ENCODE measurements at regions not wholly inside any gene's neighbourhood (a gene's known extent, or its start where the extent isn't known, plus 50 kb on each side); places are given as distances from the start of the nearest gene placed in this dataset.

DNA sequence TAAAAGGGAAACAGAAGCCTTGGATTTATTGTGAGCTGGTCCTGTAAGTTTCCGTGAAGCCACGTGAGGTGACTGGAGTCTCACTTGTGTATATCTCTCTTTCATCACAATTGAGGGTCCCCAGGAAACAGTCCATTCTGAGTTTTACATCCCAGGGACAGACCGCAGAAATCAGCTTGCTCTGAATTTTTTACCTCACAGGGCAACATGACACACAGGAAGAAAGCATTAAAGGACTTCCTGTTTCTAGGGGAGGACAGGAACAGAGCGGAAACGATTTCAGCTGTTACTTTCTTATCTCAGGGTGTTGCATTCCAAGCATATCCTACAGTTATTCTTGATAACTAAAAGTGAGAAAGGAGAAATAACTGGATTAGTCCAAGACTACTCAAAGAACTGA, 553.5 kb downstream of the TRAM1L1 start:
- intact Hi-C loops (cut with micrococcal nuclease) (no loop called here), in situ Hi-C loops (cut with MboI; ENCODE audit: low sequenced_read_pairs) (no loop called here), dilution Hi-C loops (cut with HindIII; ENCODE audit: low sequenced_read_pairs, unreplicated experiment) (no loop called here)
- ChIA-PET CTCF (no interaction called here), POLR2A (ENCODE audit: unreplicated experiment) (no interaction called here)
- no peak overlapping the region for H2AK9ac ChIP-seq (replicated peaks; ENCODE audit: low read depth, low read length, poor library complexity)
- no peak overlapping the region for H3K56ac ChIP-seq (ENCODE audit: extremely low read depth, insufficient read depth, low read length)
- no peak overlapping the region for H2BK20ac ChIP-seq (ENCODE audit: low read depth, low read length)
- H2BK5ac ChIP-seq (ENCODE audit: low read depth, low read length, poor library complexity, severe bottlenecking) = no peak overlapping the region
- no peaks in the 10 kb centered on the region for H4K20me1 ChIP-seq (ENCODE audit: insufficient read depth, low read length)
- no peak overlapping the region for H4K8ac ChIP-seq (ENCODE audit: low read depth in 2 of 2, low read length in 2 of 2)
- peaks cover 2% of the 10 kb centered on the region; the same call in 1 of the 2 replicates for H3K9me3 ChIP-seq (ENCODE audit: control insufficient read depth, insufficient read depth, low read length)
- H3K4ac ChIP-seq (ENCODE audit: low read depth, low read length) = no peak overlapping the region
- H3K4me1 ChIP-seq (ENCODE audit: control insufficient read depth, insufficient read depth, low read length) = no peaks in the 10 kb centered on the region
- H3K27me3 ChIP-seq (ENCODE audit: control insufficient read depth, insufficient read depth, low read length) = no peaks in the 10 kb centered on the region
- WGBS, 2 experiments (ENCODE audit: extremely low coverage in 2 of 2, insufficient read length in 1 of 2) = 60% methylated on average over 2 of the region's 5 CpGs; no CpG with 5 or more reads in 1 of the 2 experiments
- no peak overlapping the region for H3K14ac ChIP-seq (replicated peaks; ENCODE audit: low read depth, low read length)
- H2BK15ac ChIP-seq (ENCODE audit: low read depth, low read length) = no peak overlapping the region
- BruUV-seq (replicated peaks) = no TSS peak
- ATAC-seq (ENCODE audit: low read depth) (no peak), DNase-seq (no peak)
- H3K79me1 ChIP-seq (ENCODE audit: low read depth in 1 of 2, low read length in 2 of 2) = no peaks in the 10 kb centered on the region
- no peak overlapping the region for H2BK120ac ChIP-seq (ENCODE audit: low read depth, low read length)
- H2AK5ac ChIP-seq (ENCODE audit: low read depth, low read length) = no peak overlapping the region
- H3K9me1 ChIP-seq (ENCODE audit: insufficient read depth, low read length) = no peaks in the 10 kb centered on the region
- H4K5ac ChIP-seq (ENCODE audit: low read depth, low read length) = no peak overlapping the region
- H3K36me3 ChIP-seq (ENCODE audit: control insufficient read depth, insufficient read depth, low read length) = no peaks in the 10 kb centered on the region
- TF ChIP-seq RFX5 (IDR thresholded peaks at IDR 0.05; ENCODE audit: low read depth, low read length) (no peak), POLR2A (IDR thresholded peaks at IDR 0.05; ENCODE audit: low read depth, low read length) (no peak), SMC3 (IDR thresholded peaks at IDR 0.05; ENCODE audit: low read depth, low read length) (no peak), RAD21 (IDR thresholded peaks at IDR 0.05; ENCODE audit: low read length) (no peak), MXI1 (IDR thresholded peaks at IDR 0.05; ENCODE audit: borderline replicate concordance, low read depth, low read length) (no peak), CEBPB (IDR thresholded peaks at IDR 0.05; ENCODE audit: low read depth, low read length) (no peak), MAZ (IDR thresholded peaks at IDR 0.05; ENCODE audit: borderline replicate concordance, low read depth, low read length) (no peak), FOS (IDR thresholded peaks at IDR 0.05; ENCODE audit: low read depth, low read length) (no peak), BHLHE40 (IDR thresholded peaks at IDR 0.05; ENCODE audit: low read depth, low read length) (no peak), ELK1 (IDR thresholded peaks at IDR 0.05; ENCODE audit: borderline replicate concordance, low read depth, low read length) (no peak), RCOR1 (IDR thresholded peaks at IDR 0.05; ENCODE audit: insufficient replicate concordance, low read length) (no peak), MAFK (IDR thresholded peaks at IDR 0.05; ENCODE audit: low read depth, low read length) (no peak), NFE2L2 (IDR thresholded peaks at IDR 0.05; ENCODE audit: low read depth, low read length) (no peak)
- TF ChIP-seq, protein P1, sequence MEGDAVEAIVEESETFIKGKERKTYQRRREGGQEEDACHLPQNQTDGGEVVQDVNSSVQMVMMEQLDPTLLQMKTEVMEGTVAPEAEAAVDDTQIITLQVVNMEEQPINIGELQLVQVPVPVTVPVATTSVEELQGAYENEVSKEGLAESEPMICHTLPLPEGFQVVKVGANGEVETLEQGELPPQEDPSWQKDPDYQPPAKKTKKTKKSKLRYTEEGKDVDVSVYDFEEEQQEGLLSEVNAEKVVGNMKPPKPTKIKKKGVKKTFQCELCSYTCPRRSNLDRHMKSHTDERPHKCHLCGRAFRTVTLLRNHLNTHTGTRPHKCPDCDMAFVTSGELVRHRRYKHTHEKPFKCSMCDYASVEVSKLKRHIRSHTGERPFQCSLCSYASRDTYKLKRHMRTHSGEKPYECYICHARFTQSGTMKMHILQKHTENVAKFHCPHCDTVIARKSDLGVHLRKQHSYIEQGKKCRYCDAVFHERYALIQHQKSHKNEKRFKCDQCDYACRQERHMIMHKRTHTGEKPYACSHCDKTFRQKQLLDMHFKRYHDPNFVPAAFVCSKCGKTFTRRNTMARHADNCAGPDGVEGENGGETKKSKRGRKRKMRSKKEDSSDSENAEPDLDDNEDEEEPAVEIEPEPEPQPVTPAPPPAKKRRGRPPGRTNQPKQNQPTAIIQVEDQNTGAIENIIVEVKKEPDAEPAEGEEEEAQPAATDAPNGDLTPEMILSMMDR (conservative IDR thresholded peaks at IDR 0.05; ENCODE audit: low read depth, low read length) = no peak
- TF ChIP-seq, protein P2, sequence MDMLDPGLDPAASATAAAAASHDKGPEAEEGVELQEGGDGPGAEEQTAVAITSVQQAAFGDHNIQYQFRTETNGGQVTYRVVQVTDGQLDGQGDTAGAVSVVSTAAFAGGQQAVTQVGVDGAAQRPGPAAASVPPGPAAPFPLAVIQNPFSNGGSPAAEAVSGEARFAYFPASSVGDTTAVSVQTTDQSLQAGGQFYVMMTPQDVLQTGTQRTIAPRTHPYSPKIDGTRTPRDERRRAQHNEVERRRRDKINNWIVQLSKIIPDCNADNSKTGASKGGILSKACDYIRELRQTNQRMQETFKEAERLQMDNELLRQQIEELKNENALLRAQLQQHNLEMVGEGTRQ (IDR thresholded peaks at IDR 0.05; ENCODE audit: low read depth, low read length) = no peak
- H3K9ac ChIP-seq (ENCODE audit: low read depth, low read length) = no peak overlapping the region
- no peak overlapping the region for H3K4me3 ChIP-seq (ENCODE audit: insufficient read depth, low read depth, low read length)
- H4K91ac ChIP-seq (ENCODE audit: insufficient read depth, low read depth, low read length) = no peak overlapping the region
- no peak overlapping the region for H3K4me2 ChIP-seq (ENCODE audit: low read depth, low read length)
- H3K18ac ChIP-seq (ENCODE audit: low read depth, low read length) = no peak overlapping the region
- no peak overlapping the region for H3K27ac ChIP-seq (ENCODE audit: insufficient read depth, low read length)
- H2AFZ ChIP-seq (replicated peaks; ENCODE audit: low read length, poor library complexity) = no peak overlapping the region
- no peak overlapping the region for H3K23ac ChIP-seq (ENCODE audit: low read depth, low read length)

Data from IMR-90 (cell line).